HFF-Myc (cell line): ENCODE measurements at regions not wholly inside any gene's neighbourhood (a gene's known extent, or its start where the extent isn't known, plus 50 kb on each side); places are given as distances from the start of the nearest gene placed in this dataset.

Experiments used
- DNase-seq: peaks from one replicate; pipeline ENCODE4 v3.0.0-alpha.2; 2011; ENCODE audit warnings: low read depth; ENCODE audit errors: extremely low read depth
- H3K4me3 ChIP-seq: replicated peaks from 2 replicates; pipeline ENCODE4 v1.5.1; 2011; ENCODE audit warnings: low read depth, mild to moderate bottlenecking, control low read depth, low read length
- TF ChIP-seq, protein P1 (sequence below): IDR thresholded peaks from 2 replicates; pipeline ENCODE4 v1.5.1; 2012; ENCODE audit warnings: mild to moderate bottlenecking, low read depth, low read length, control low read depth; ENCODE audit errors: missing control alignments

DNA sequence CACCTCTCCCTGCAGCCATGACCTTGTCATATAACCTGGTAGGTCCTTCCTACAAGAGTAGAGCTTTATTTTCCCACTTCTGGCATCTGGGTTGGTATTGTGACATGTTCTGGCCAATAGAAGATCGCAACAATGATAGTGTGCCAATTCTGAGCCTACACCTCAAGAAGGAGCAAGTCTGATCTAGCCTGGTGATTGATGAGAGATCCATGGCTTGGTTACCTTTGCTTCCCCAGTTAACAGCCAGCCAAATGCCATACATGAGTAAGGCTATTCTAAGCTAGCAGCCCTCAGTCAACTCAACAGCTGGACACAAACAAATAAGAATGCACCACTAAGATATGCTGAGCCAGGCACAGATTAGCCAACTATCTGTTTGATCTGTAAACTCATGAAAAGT lies 226.7 kb downstream of the LMO4 start:
- TF ChIP-seq, protein P1, sequence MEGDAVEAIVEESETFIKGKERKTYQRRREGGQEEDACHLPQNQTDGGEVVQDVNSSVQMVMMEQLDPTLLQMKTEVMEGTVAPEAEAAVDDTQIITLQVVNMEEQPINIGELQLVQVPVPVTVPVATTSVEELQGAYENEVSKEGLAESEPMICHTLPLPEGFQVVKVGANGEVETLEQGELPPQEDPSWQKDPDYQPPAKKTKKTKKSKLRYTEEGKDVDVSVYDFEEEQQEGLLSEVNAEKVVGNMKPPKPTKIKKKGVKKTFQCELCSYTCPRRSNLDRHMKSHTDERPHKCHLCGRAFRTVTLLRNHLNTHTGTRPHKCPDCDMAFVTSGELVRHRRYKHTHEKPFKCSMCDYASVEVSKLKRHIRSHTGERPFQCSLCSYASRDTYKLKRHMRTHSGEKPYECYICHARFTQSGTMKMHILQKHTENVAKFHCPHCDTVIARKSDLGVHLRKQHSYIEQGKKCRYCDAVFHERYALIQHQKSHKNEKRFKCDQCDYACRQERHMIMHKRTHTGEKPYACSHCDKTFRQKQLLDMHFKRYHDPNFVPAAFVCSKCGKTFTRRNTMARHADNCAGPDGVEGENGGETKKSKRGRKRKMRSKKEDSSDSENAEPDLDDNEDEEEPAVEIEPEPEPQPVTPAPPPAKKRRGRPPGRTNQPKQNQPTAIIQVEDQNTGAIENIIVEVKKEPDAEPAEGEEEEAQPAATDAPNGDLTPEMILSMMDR = no peak
- H3K4me3 ChIP-seq = no peak overlapping the region
- DNase-seq = no peak

DNA sequence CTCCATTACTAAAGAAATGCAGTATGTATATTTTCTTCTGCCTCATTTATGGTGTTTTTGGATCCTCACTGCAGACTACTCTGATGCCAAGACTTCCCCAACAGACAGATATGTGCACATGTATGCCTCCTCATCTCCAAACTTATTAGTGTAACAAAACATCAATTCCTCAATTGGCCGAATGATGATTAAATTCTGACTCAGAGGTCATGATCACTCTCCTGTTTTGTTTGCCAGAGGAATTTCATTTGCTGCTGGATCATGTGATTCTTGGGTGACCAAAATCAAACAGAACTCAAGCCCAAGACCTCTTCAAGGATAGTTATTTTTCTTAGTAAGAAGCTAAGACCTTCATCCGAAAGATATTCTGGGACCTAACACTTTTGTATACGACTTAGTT lies 227.6 kb downstream of the LMO4 start:
- TF ChIP-seq, protein P1 = no peak
- H3K4me3 ChIP-seq = no peak overlapping the region
- no peak for DNase-seq

DNA sequence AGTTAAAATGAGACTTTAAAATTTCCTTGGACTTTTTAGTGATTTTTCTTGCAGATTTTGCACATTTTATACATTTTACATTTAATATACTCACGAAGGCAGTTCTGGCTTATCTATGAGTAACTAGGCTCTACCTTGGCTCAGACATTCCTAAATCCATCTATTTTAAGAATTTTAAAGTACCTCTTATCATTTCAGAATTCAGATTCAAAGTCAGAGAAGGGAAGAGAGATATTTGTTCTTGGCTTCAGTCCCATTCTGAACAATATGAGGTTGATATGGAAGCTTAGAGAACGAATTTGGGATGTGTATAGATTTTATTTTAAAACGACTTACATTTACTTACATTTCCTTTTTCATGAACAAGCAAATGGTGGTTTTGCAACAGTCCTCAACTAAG lies 230.2 kb downstream of the LMO4 start:
- TF ChIP-seq, protein P1 = no peak
- no peak overlapping the region for H3K4me3 ChIP-seq
- DNase-seq = no peak

DNA sequence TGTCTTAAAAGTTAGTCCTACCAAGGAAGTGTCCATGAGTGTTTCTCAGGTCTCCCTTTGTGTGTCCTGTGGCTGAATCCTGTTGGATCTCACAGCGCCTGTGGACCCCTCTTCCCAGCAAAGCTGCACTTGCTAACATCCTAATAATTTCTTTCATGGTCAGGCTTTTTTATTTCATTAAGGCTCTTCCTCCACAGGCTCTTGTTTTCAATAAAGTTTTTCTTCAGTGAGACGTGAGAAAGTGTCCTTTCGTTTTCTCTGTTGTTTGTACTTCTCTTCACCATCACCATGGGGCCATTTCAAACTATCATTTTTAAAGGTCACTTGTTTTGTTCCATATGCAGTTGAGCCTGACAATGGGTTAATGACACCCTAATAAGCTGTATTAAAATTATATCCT lies 231.5 kb downstream of the LMO4 start:
- H3K4me3 ChIP-seq = no peak overlapping the region
- no peak for DNase-seq
- TF ChIP-seq, protein P1 = no peak

DNA sequence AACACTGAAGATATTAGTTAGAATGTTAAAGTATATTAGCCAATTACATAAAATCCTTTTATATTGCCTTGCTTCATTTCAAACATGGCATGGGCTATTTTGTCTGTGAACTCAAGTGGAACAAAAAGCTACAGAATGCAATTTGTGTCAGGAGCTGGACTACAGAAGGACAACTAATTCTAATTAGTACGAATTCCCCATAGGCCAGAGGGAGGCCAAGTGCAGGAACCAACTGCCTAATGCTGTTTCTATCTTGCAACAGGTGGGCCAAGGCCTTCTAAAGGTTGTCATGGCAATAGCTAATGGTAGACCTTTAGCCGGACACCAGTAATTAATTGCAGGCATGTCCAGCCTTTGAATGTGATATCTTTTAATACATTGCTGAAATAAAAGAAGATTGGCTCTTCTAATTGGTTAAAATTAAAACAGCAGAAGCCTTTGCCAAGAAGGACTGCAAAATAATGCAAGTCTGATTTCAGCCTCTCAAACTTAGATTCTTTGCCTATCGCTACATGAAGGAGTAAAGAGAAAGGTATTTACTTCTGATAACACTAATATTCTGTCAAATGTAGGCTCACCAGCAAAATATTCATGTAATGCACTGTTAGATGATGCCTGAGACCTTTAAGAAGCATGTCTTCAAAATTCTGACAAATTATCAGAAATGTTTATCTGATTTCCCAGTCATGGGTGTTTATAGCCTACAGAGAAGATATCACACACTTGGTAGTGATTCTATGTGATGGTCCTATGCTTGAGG lies 232.1 kb downstream of the LMO4 start:
- TF ChIP-seq, protein P1 = no peak
- DNase-seq = no peak
- no peak overlapping the region for H3K4me3 ChIP-seq

DNA sequence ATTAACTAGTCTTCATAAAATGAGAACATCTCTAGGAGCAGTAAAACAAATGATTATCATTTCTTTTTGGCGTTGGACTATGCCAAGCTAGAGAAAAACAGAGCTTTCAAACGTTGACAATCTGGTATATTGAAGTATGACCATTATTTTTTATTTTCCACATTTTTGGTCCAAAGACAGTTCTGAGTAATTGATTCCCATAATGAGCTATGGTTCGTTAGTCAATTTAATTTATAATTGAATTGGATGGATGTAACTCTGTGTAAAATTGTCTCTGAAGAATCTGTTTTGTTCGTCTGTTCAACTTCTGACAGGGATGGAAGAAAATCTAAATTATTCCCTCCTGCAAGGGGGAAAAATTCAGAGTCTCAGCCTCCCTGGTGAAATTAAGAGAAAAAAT lies 234.5 kb downstream of the LMO4 start:
- no peak for DNase-seq
- TF ChIP-seq, protein P1 = no peak
- H3K4me3 ChIP-seq = no peak overlapping the region

DNA sequence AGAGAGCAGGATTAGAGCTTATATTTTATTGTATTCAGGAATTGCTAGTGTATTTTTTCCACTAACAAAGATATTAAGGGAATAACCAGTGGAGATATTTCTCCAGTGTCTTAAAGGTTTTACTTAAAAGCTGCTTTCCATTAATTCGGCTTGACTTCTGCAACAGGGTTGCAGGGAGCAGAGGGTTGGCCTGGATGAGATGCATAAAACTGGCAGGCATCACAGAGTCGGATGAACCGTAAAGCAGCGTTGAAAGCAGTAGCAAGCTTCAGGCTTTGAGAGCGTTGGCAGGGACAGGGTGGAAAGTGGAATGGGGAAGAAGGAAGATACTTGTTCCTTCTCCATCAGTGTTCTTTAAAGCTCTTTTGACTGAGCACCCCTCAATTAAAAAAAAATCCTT lies 237.2 kb downstream of the LMO4 start:
- no peak for DNase-seq
- TF ChIP-seq, protein P1 = no peak

More for the DNA sequence above, 237.2 kb downstream of the LMO4 start:
- H3K4me3 ChIP-seq = no peak overlapping the region
